AG09309 (cell line): ENCODE measurements at regions not wholly inside any gene's neighbourhood (a gene's known extent, or its start where the extent isn't known, plus 50 kb on each side); places are given as distances from the start of the nearest gene placed in this dataset.
"Not testable (repeated sequence)": the region's sequence is repeated elsewhere in the genome, so short reads cannot be mapped to it uniquely, and the experiment has no call there.

ENCODE experiments used
- DNase-seq: peaks from one replicate; pipeline ENCODE4 v3.0.0-alpha.2; 2010; ENCODE audit warnings: low read depth
- H3K4me3 ChIP-seq: 2 replicates; pipeline ENCODE4 v1.5.1; 2011; ENCODE audit warnings: mild to moderate bottlenecking, low read depth, low read length, moderate library complexity; ENCODE audit not compliant: control insufficient read depth
- TF ChIP-seq, protein P1 (sequence below): IDR thresholded peaks from 2 replicates; pipeline ENCODE4 v1.5.1; 2011; ENCODE audit warnings: mild to moderate bottlenecking, low read depth, low read length, inconsistent platforms; ENCODE audit not compliant: insufficient read depth, control insufficient read depth; ENCODE audit errors: missing control alignments

DNA sequence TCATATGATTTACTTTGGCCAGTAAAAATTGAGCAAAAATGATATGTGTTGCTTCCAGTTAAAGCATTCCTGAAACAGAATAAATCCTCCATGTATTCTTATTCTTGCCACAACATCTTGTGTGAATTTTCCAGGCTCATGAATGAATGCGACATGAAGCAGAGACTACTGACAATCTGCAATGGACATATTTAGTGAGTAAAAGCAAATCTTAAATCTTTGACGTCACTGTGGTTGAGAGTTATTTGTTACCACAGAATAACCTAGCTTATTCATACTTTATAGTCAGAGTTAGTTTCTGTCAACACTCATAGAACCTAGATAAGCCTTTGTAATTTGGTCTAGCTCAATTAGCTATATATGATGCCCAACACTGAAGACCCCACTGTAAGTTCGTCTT, 1443.1 kb downstream of the PCDH9 start:
- DNase-seq, result no peak
- no peak overlapping the region for H3K4me3 ChIP-seq
- TF ChIP-seq, protein P1, sequence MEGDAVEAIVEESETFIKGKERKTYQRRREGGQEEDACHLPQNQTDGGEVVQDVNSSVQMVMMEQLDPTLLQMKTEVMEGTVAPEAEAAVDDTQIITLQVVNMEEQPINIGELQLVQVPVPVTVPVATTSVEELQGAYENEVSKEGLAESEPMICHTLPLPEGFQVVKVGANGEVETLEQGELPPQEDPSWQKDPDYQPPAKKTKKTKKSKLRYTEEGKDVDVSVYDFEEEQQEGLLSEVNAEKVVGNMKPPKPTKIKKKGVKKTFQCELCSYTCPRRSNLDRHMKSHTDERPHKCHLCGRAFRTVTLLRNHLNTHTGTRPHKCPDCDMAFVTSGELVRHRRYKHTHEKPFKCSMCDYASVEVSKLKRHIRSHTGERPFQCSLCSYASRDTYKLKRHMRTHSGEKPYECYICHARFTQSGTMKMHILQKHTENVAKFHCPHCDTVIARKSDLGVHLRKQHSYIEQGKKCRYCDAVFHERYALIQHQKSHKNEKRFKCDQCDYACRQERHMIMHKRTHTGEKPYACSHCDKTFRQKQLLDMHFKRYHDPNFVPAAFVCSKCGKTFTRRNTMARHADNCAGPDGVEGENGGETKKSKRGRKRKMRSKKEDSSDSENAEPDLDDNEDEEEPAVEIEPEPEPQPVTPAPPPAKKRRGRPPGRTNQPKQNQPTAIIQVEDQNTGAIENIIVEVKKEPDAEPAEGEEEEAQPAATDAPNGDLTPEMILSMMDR, result no peak

DNA sequence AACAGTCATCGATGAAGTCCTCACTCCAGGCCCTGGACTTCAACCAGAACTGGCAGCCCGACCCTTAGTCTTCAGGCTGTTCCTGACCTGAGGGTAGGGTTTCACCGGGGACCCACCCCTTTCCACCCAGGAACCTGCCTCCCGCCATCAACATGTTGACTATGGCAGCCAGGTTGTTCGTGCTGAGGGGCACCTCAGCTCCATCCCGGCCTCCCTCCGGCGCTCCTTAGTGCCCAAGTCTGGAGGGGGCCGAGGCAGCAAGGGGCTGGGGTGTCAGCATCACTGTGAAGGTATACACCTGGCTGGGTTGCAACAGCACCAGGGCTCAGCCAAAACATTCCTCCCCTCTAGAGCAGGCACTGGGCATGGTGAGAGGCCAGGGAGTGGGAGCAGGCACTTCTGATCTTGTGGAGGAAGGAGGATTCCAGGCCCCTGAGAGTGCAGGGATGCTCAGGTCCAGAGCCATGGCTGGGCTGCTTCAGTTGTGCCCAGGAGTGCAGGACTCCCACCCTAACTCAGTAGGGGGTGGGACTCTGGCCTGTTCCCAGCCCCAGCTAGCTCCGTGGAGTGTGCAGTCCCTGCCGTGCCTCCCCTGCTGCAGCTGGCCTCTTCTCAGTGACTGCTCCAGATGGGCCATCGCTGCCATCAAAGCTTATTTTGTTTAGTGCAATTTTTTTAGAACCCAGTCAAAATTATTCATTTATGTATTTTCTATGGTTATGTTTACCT, 1445.9 kb downstream of the PCDH9 start:
- no peak for DNase-seq
- H3K4me3 ChIP-seq, result no peak overlapping the region
- TF ChIP-seq, protein P1, result no peak

DNA sequence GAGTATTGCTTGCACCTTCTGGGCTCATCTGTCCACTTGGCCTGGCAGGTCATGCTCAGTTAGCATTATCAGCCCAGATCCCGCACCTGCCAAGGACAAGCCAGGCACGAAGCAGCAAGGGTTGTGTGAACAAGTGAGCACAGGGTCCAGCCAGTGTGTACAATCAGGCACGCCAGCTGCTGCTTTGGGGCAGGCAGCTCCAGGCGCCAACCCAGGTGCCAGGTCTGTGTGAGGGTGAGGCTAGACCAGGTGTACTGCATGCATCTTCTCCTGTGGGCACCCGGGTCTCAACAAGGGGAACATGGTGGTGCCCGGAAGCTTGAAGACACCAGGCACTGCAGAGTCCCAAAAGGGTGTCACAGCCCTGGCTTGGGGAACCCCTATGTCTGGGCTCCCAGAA, 1446.8 kb downstream of the PCDH9 start:
- TF ChIP-seq, protein P1, result no peak
- no peak for DNase-seq
- H3K4me3 ChIP-seq, result no peak overlapping the region

DNA sequence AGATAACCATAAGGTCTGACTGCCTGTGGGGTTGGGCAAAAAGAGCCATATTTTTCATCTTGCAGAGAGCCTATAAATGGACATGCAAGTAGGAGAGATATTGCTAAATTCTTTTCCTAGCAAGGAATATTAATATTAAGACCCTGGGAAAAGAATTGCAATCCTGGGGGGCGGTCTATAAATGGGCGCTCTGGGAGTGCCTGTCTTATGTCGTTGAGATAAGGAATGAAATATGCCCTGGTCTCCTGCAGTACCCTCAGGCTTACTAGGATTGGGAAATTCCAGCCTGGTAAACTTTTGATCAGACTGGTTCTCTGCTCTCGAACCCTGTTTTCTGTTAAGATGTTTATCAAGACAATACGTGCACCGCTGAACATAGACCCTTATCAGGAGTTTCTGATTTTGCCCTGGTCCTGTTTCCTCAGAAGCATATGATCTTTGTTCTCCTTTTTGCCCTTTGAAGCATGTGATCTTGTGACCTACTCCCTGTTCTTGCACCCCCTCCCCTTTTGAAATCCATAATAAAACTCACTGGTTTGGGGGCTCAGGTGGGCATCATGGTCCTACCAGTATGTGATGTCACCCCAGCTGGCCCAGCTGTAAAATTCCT, 1458.3 kb downstream of the PCDH9 start:
- H3K4me3 ChIP-seq, DNase-seq: not testable (repeated sequence)

DNA sequence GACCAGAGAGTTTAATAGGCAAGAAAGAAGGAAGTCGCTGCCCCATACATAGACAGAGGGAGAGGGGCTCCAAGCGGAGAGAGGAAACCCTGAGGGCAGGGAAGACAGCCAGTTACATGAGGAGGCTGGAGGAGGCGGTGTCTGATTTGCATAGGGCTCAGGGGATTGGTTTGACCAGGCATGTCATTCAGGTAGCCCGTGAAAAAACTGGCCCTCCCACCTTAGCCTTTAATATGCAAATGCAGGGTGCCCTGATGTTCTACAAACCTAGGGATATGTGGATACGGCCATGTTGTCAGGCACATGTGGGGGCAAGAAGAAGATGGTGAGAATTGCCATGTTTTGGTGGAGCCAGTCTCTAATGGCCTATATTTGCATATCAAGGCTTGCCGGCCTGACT, 1461.6 kb downstream of the PCDH9 start:
- DNase-seq, result no peak
- no peak overlapping the region for H3K4me3 ChIP-seq
- TF ChIP-seq, protein P1, result no peak

DNA sequence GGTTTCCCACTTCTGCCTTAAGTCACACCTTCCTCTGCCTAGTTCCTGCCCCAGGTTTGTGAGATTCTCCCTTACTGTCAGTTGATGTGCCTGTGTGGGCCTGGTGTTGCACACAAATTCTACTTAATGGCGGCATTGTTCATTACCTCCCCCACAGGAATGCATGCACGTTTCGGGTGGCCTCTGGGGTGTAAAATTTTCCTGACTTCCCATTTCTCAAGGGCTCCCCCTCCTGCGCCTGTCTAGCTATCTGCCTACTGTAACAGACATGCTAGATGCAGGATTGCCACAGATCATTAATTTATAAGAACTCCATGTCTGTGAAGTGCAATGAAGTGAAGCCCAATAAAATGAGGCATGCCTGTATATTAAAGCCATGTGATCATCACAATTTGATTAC, 1466.3 kb downstream of the PCDH9 start:
- H3K4me3 ChIP-seq, result no peak overlapping the region
- DNase-seq, result no peak
- TF ChIP-seq, protein P1, result no peak

DNA sequence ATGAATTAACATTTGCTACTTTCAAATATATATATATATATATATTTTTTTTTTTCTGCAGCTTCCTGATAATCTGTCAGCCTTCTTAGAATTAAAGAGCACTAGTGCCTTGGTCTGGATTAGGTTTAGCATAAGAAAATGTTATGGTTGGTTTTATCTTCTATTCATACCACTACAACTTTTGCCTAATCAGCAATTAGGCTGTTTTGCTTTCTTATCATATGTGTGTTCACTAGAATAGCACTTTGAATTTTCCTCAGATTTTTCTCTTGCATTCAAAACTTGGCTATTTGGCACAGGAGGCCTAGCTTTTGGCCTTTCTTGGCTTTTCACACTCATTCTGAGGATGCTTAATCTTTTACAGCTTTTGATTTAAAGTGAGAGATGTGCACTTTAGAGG, 1468.1 kb downstream of the PCDH9 start:
- no peak overlapping the region for H3K4me3 ChIP-seq
- no peak for DNase-seq
- TF ChIP-seq, protein P1, result no peak
